ENCODE measurements at regions not wholly inside any gene's neighbourhood (a gene's known extent, or its start where the extent isn't known, plus 50 kb on each side); places are given as distances from the start of the nearest gene placed in this dataset.

- intact Hi-C loops (cut with micrococcal nuclease), result no loop called here
- H2AFZ ChIP-seq (ENCODE audit: low read depth, low read length, poor library complexity, severe bottlenecking), result no peak overlapping the region
Observed at GRCh38 chr1:219337588-219337987, 163.9 kb downstream of the LYPLAL1 start.

More at GRCh38 chr1:219337588-219337987, 163.9 kb downstream of the LYPLAL1 start:
- ChIA-PET RAD21 (ENCODE audit: low non-redundant PET in 1 of 2, low total read pairs in 2 of 2, uncharacterized antibody in 2 of 2, unreplicated experiment in 2 of 2) (no interaction called here), CTCF (no interaction called here), POLR2A (no interaction called here)
- no peak overlapping the region for H3K27ac ChIP-seq (ENCODE audit: low read depth, low read length)
- DNase-seq (ENCODE audit: low read depth, low spot score), result no peak
- no peak for ATAC-seq
- no peak overlapping the region for H3K4me3 ChIP-seq (replicated peaks in 1 of 2; ENCODE audit: low read depth in 1 of 2, low read length in 2 of 2)
- no peaks in the 10 kb centered on the region for H3K9me3 ChIP-seq (ENCODE audit: control insufficient read depth in 1 of 2, insufficient read depth in 1 of 2, low read depth in 1 of 2, low read length in 2 of 2)
- BruUV-seq (replicated peaks), result no TSS peak
- TF ChIP-seq TCF7L2 (IDR thresholded peaks at IDR 0.05; ENCODE audit: borderline replicate concordance, extremely low read depth, insufficient read depth, insufficient read length), result no peak
- TF ChIP-seq REST (IDR thresholded peaks at IDR 0.05; ENCODE audit: low read depth), result no peak
- TF ChIP-seq MAX (IDR thresholded peaks at IDR 0.05), result no peak
- TF ChIP-seq JUND (IDR thresholded peaks at IDR 0.05), result no peak
- no peak for TF ChIP-seq ZBTB33 (IDR thresholded peaks at IDR 0.05; ENCODE audit: extremely low read depth, insufficient replicate concordance, low read length)
- no peak for TF ChIP-seq RAD21 (IDR thresholded peaks at IDR 0.05; ENCODE audit: low read depth)
- TF ChIP-seq EZH2 (IDR thresholded peaks at IDR 0.05), result no peak
- no peak for TF ChIP-seq SP1 (IDR thresholded peaks at IDR 0.05; ENCODE audit: low read depth)
- TF ChIP-seq POLR2A (IDR thresholded peaks at IDR 0.05; ENCODE audit: borderline replicate concordance, extremely low read depth, insufficient read depth, insufficient read length), result no peak
- TF ChIP-seq EZH2phosphoT487 (IDR thresholded peaks at IDR 0.05; ENCODE audit: borderline replicate concordance), result no peak
- TF ChIP-seq ATF3 (IDR thresholded peaks at IDR 0.05), result no peak
- no peak for TF ChIP-seq EGR1 (IDR thresholded peaks at IDR 0.05; ENCODE audit: low read depth)
- no peak for TF ChIP-seq YY1 (IDR thresholded peaks at IDR 0.05; ENCODE audit: extremely low read depth, insufficient replicate concordance, low read depth, low read length)
- TF ChIP-seq SRF (IDR thresholded peaks at IDR 0.05; ENCODE audit: low read depth), result no peak
- no peak for TF ChIP-seq CBX3 (IDR thresholded peaks at IDR 0.05; ENCODE audit: low read depth)
- H3K79me2 ChIP-seq (ENCODE audit: insufficient read depth, low read length), result no peaks in the 10 kb centered on the region
- H3K4me2 ChIP-seq (ENCODE audit: low read length), result no peak overlapping the region
- H3K9me2 ChIP-seq (ENCODE audit: insufficient read depth), result no peaks in the 10 kb centered on the region
- no peaks in the 10 kb centered on the region for H3K36me3 ChIP-seq (ENCODE audit: control insufficient read depth in 1 of 2, insufficient read depth in 2 of 2, low read length in 2 of 2)
- no peak overlapping the region for H3K9ac ChIP-seq (ENCODE audit: low read length)
- peaks cover 0 to 3% of the 10 kb centered on the region in 2 experiments; a peak in 1 of 4 replicates for H3K4me1 ChIP-seq (ENCODE audit: control insufficient read depth in 1 of 2, insufficient read depth in 2 of 2, low read length in 2 of 2)
- H3K27me3 ChIP-seq (ENCODE audit: insufficient read depth, low read length), result no peaks in the 10 kb centered on the region
- H4K20me1 ChIP-seq (ENCODE audit: insufficient read depth), result no peaks in the 10 kb centered on the region

All from HCT116 (cell line).